Lower lobe of right lung (tissue), 2 donors: ENCODE measurements at regions not wholly inside any gene's neighbourhood (a gene's known extent, or its start where the extent isn't known, plus 50 kb on each side); places are given as distances from the start of the nearest gene placed in this dataset.
A peak's percentile ranks its signal among the peaks of the same experiment; 100 is the strongest.

Experiments
- ATAC-seq, 2 donors: fragments of 200-7000 bp; cut with Tn5 transposase; one replicate each; pipeline ENCODE4 v1.9.1; 2020 to 2022; ENCODE audit warnings: mild to moderate bottlenecking in 2 of 2, moderate library complexity in 2 of 2
- DNase-seq: peaks from one replicate; pipeline ENCODE4 v3.0.0-alpha.2; 2020
- H3K27ac ChIP-seq: fragments of 200-600 bp; one replicate; pipeline ENCODE4 v1.8.0; 2022
- H3K27me3 ChIP-seq: fragments of 200-600 bp; one replicate; pipeline ENCODE4 v1.8.0; 2022; ENCODE audit warnings: low read depth
- H3K36me3 ChIP-seq: fragments of 200-600 bp; one replicate; pipeline ENCODE4 v1.8.0; 2022; ENCODE audit warnings: mild to moderate bottlenecking
- H3K4me1 ChIP-seq: fragments of 200-600 bp; one replicate; pipeline ENCODE4 v1.8.0; 2022
- H3K4me3 ChIP-seq: fragments of 200-600 bp; one replicate; pipeline ENCODE4 v1.8.0; 2022; ENCODE audit warnings: mild to moderate bottlenecking
- H3K9me3 ChIP-seq: fragments of 200-600 bp; one replicate; pipeline ENCODE4 v1.8.0; 2022
- CTCF ChIP-seq: fragments of 200-600 bp; IDR thresholded peaks from one replicate; pipeline ENCODE4 v1.8.0; 2022; ENCODE audit warnings: antibody characterized with exemption, mild to moderate bottlenecking
- intact Hi-C: fragments of 100-400 bp; cut with DNase I; formaldehyde crosslinking; loops from one replicate; pipeline ENCODE4 v1.11.0; 2022
- donor health status: DM: no; HTN: yes; CAD: no; lungs with severe emphysema.

- H3K9me3 ChIP-seq: no peaks in the 10 kb centered on the region
- no peaks in the 10 kb centered on the region for H3K36me3 ChIP-seq
- H3K4me1 ChIP-seq: no peaks in the 10 kb centered on the region
- TF ChIP-seq CTCF: no peak
- intact Hi-C loops: no loop called here
- no peak overlapping the region for H3K27ac ChIP-seq
- no peak overlapping the region for H3K4me3 ChIP-seq
- no peaks in the 10 kb centered on the region for H3K27me3 ChIP-seq
- no peak for ATAC-seq
- no peak for DNase-seq
Observed at GRCh38 chr1:71166178-71167173, 85.6 kb upstream of the ZRANB2 start.

GRCh38 chr1:71157715-71158114 is 76.9 kb upstream of the ZRANB2 start:
- no peaks in the 10 kb centered on the region for H3K36me3 ChIP-seq
- no peak for TF ChIP-seq CTCF
- peak overlapping the region; percentile 13 for H3K27ac ChIP-seq
- peaks cover 12% of the 10 kb centered on the region for H3K4me1 ChIP-seq
- H3K9me3 ChIP-seq: no peaks in the 10 kb centered on the region
- no peaks in the 10 kb centered on the region for H3K27me3 ChIP-seq
- intact Hi-C loops: no loop called here
- DNase-seq (no peak), ATAC-seq (no peak)
- no peak overlapping the region for H3K4me3 ChIP-seq

GRCh38 chr1:71157151-71157550 is 76.3 kb upstream of the ZRANB2 start:
- Histone ChIP-seq H3K4me1 (peaks cover 12% of the 10 kb centered on the region), H3K27ac (peak overlapping the region; percentile 13), H3K27me3 (no peaks in the 10 kb centered on the region), H3K4me3 (no peak overlapping the region), H3K36me3 (no peaks in the 10 kb centered on the region), H3K9me3 (no peaks in the 10 kb centered on the region)
- ATAC-seq: peak; percentile 77 to 95
- TF ChIP-seq CTCF: no peak
- no peak for DNase-seq
- intact Hi-C loops: no loop called here

GRCh38 chr1:71156590-71156989 is 75.8 kb upstream of the ZRANB2 start:
- H3K27me3 ChIP-seq: no peaks in the 10 kb centered on the region
- peak in 1 of 2 donors; percentile 59 for ATAC-seq
- no peak for TF ChIP-seq CTCF
- no peaks in the 10 kb centered on the region for H3K9me3 ChIP-seq
- peak overlapping the region; percentile 13 for H3K27ac ChIP-seq
- H3K4me1 ChIP-seq: peaks cover 12% of the 10 kb centered on the region
- no peak for DNase-seq
- no peak overlapping the region for H3K4me3 ChIP-seq
- H3K36me3 ChIP-seq: no peaks in the 10 kb centered on the region
- intact Hi-C loops: no loop called here

GRCh38 chr1:71154429-71154828 is 73.6 kb upstream of the ZRANB2 start:
- Histone ChIP-seq H3K27me3 (no peaks in the 10 kb centered on the region), H3K36me3 (no peaks in the 10 kb centered on the region), H3K4me3 (no peak overlapping the region), H3K27ac (no peak overlapping the region), H3K9me3 (no peaks in the 10 kb centered on the region), H3K4me1 (peaks cover 12% of the 10 kb centered on the region)
- ATAC-seq (no peak), DNase-seq (no peak)
- intact Hi-C loops: no loop called here
- no peak for TF ChIP-seq CTCF
